ENCODE measurements at regions not wholly inside any gene's neighbourhood (a gene's known extent, or its start where the extent isn't known, plus 50 kb on each side); places are given as distances from the start of the nearest gene placed in this dataset.

- Histone ChIP-seq H3K4me2 (ENCODE audit: low read depth, low read length, poor library complexity, severe bottlenecking) (no peak overlapping the region), H2AFZ (ENCODE audit: low read length) (peak overlapping the region; percentile 43; the same call in 1 of the 2 replicates), H3K9me2 (replicated peaks; ENCODE audit: insufficient read depth, low read length) (no peaks in the 10 kb centered on the region), H4K20me1 (ENCODE audit: insufficient read depth, low read depth, low read length) (no peaks in the 10 kb centered on the region), H3K4me1 (ENCODE audit: low read length) (no peaks in the 10 kb centered on the region; the same call in 1 of the 2 replicates), H3K27ac (ENCODE audit: low read length) (no peak overlapping the region), H3K27me3 (ENCODE audit: low read length) (no peaks in the 10 kb centered on the region), H3K9me3 (ENCODE audit: low read length) (no peaks in the 10 kb centered on the region), H3K4me3 (ENCODE audit: low read length) (no peak overlapping the region), H3K9ac (ENCODE audit: low read length) (no peak overlapping the region), H3K36me3 (ENCODE audit: insufficient read depth, low read length) (no peaks in the 10 kb centered on the region), H3K79me2 (ENCODE audit: low read length) (no peaks in the 10 kb centered on the region)
- no peak for DNase-seq
Measured at GRCh38 chr6:118746145-118746824, 94.9 kb upstream of the CEP85L start.

- no peak overlapping the region for H3K27ac ChIP-seq (ENCODE audit: low read length)
- no peaks in the 10 kb centered on the region for H3K79me2 ChIP-seq (ENCODE audit: low read length)
- H3K9ac ChIP-seq (ENCODE audit: low read length) = no peak overlapping the region
- H3K4me1 ChIP-seq (ENCODE audit: low read length) = no peaks in the 10 kb centered on the region; the same call in 1 of the 2 replicates
- no peaks in the 10 kb centered on the region for H3K9me2 ChIP-seq (replicated peaks; ENCODE audit: insufficient read depth, low read length)
- no peaks in the 10 kb centered on the region for H3K9me3 ChIP-seq (ENCODE audit: low read length)
- no peaks in the 10 kb centered on the region for H4K20me1 ChIP-seq (ENCODE audit: insufficient read depth, low read depth, low read length)
- no peak overlapping the region for H3K4me2 ChIP-seq (ENCODE audit: low read depth, low read length, poor library complexity, severe bottlenecking)
- no peaks in the 10 kb centered on the region for H3K27me3 ChIP-seq (ENCODE audit: low read length)
- no peaks in the 10 kb centered on the region for H3K36me3 ChIP-seq (ENCODE audit: insufficient read depth, low read length)
- no peak for DNase-seq
- no peak overlapping the region for H2AFZ ChIP-seq (ENCODE audit: low read length)
- no peak overlapping the region for H3K4me3 ChIP-seq (ENCODE audit: low read length)
Measured at GRCh38 chr6:118745156-118745555, 93.8 kb upstream of the CEP85L start.

- Histone ChIP-seq H3K9me2 (replicated peaks; ENCODE audit: insufficient read depth, low read length) (no peaks in the 10 kb centered on the region), H3K4me1 (ENCODE audit: low read length) (no peaks in the 10 kb centered on the region; the same call in 1 of the 2 replicates), H3K79me2 (ENCODE audit: low read length) (no peaks in the 10 kb centered on the region), H3K4me3 (ENCODE audit: low read length) (no peak overlapping the region), H3K9ac (ENCODE audit: low read length) (no peak overlapping the region), H2AFZ (ENCODE audit: low read length) (no peak overlapping the region), H3K4me2 (ENCODE audit: low read depth, low read length, poor library complexity, severe bottlenecking) (no peak overlapping the region), H3K36me3 (ENCODE audit: insufficient read depth, low read length) (no peaks in the 10 kb centered on the region), H3K27ac (ENCODE audit: low read length) (no peak overlapping the region), H4K20me1 (ENCODE audit: insufficient read depth, low read depth, low read length) (no peaks in the 10 kb centered on the region), H3K27me3 (ENCODE audit: low read length) (no peaks in the 10 kb centered on the region), H3K9me3 (ENCODE audit: low read length) (no peaks in the 10 kb centered on the region)
- no peak for DNase-seq
Measured at GRCh38 chr6:118744261-118744941, 93.0 kb upstream of the CEP85L start.

- Histone ChIP-seq H3K36me3 (ENCODE audit: insufficient read depth, low read length) (no peaks in the 10 kb centered on the region), H3K9me2 (replicated peaks; ENCODE audit: insufficient read depth, low read length) (no peaks in the 10 kb centered on the region), H3K4me2 (ENCODE audit: low read depth, low read length, poor library complexity, severe bottlenecking) (no peak overlapping the region), H3K4me3 (ENCODE audit: low read length) (no peak overlapping the region), H3K79me2 (ENCODE audit: low read length) (no peaks in the 10 kb centered on the region), H3K27me3 (ENCODE audit: low read length) (no peaks in the 10 kb centered on the region), H2AFZ (ENCODE audit: low read length) (no peak overlapping the region), H4K20me1 (ENCODE audit: insufficient read depth, low read depth, low read length) (no peaks in the 10 kb centered on the region), H3K4me1 (ENCODE audit: low read length) (no peaks in the 10 kb centered on the region; the same call in 1 of the 2 replicates), H3K9me3 (ENCODE audit: low read length) (no peaks in the 10 kb centered on the region), H3K9ac (ENCODE audit: low read length) (no peak overlapping the region), H3K27ac (ENCODE audit: low read length) (no peak overlapping the region)
- no peak for DNase-seq
Measured at GRCh38 chr6:118743746-118744145, 92.4 kb upstream of the CEP85L start.

GRCh38 chr6:118740372-118740771, 89.0 kb upstream of the CEP85L start:
- no peak overlapping the region for H2AFZ ChIP-seq (ENCODE audit: low read length)
- no peak for DNase-seq
- H3K27ac ChIP-seq (ENCODE audit: low read length) = no peak overlapping the region
- no peaks in the 10 kb centered on the region for H3K36me3 ChIP-seq (ENCODE audit: insufficient read depth, low read length)
- no peaks in the 10 kb centered on the region for H4K20me1 ChIP-seq (ENCODE audit: insufficient read depth, low read depth, low read length)
- no peak overlapping the region for H3K9ac ChIP-seq (ENCODE audit: low read length)
- no peaks in the 10 kb centered on the region for H3K9me3 ChIP-seq (ENCODE audit: low read length)
- no peak overlapping the region for H3K4me2 ChIP-seq (ENCODE audit: low read depth, low read length, poor library complexity, severe bottlenecking)
- peaks cover 6% of the 10 kb centered on the region; the same call in 1 of the 2 replicates for H3K4me1 ChIP-seq (ENCODE audit: low read length)
- no peak overlapping the region for H3K4me3 ChIP-seq (ENCODE audit: low read length)
- H3K9me2 ChIP-seq (replicated peaks; ENCODE audit: insufficient read depth, low read length) = no peaks in the 10 kb centered on the region
- no peaks in the 10 kb centered on the region for H3K79me2 ChIP-seq (ENCODE audit: low read length)
- no peaks in the 10 kb centered on the region for H3K27me3 ChIP-seq (ENCODE audit: low read length)

- peaks cover 9% of the 10 kb centered on the region for H3K4me1 ChIP-seq (ENCODE audit: low read length)
- no peak for DNase-seq
- no peak overlapping the region for H3K4me3 ChIP-seq (ENCODE audit: low read length)
- H3K79me2 ChIP-seq (ENCODE audit: low read length) = no peaks in the 10 kb centered on the region
- no peaks in the 10 kb centered on the region for H3K27me3 ChIP-seq (ENCODE audit: low read length)
- no peak overlapping the region for H2AFZ ChIP-seq (ENCODE audit: low read length)
- no peak overlapping the region for H3K9ac ChIP-seq (ENCODE audit: low read length)
- H3K9me2 ChIP-seq (replicated peaks; ENCODE audit: insufficient read depth, low read length) = no peaks in the 10 kb centered on the region
- no peaks in the 10 kb centered on the region for H4K20me1 ChIP-seq (ENCODE audit: insufficient read depth, low read depth, low read length)
- no peak overlapping the region for H3K27ac ChIP-seq (ENCODE audit: low read length)
- H3K36me3 ChIP-seq (ENCODE audit: insufficient read depth, low read length) = no peaks in the 10 kb centered on the region
- no peak overlapping the region for H3K4me2 ChIP-seq (ENCODE audit: low read depth, low read length, poor library complexity, severe bottlenecking)
- H3K9me3 ChIP-seq (ENCODE audit: low read length) = no peaks in the 10 kb centered on the region
Measured at GRCh38 chr6:118739696-118740353, 88.4 kb upstream of the CEP85L start.

- no peaks in the 10 kb centered on the region for H3K27me3 ChIP-seq (ENCODE audit: low read length)
- H3K4me3 ChIP-seq (ENCODE audit: low read length) = no peak overlapping the region
- no peaks in the 10 kb centered on the region for H3K9me2 ChIP-seq (replicated peaks; ENCODE audit: insufficient read depth, low read length)
- no peak overlapping the region for H3K4me2 ChIP-seq (ENCODE audit: low read depth, low read length, poor library complexity, severe bottlenecking)
- no peaks in the 10 kb centered on the region for H3K9me3 ChIP-seq (ENCODE audit: low read length)
- H3K4me1 ChIP-seq (ENCODE audit: low read length) = peaks cover 9% of the 10 kb centered on the region
- H2AFZ ChIP-seq (ENCODE audit: low read length) = no peak overlapping the region
- no peaks in the 10 kb centered on the region for H4K20me1 ChIP-seq (ENCODE audit: insufficient read depth, low read depth, low read length)
- no peak overlapping the region for H3K9ac ChIP-seq (ENCODE audit: low read length)
- no peak for DNase-seq
- H3K27ac ChIP-seq (ENCODE audit: low read length) = no peak overlapping the region
- H3K36me3 ChIP-seq (ENCODE audit: insufficient read depth, low read length) = no peaks in the 10 kb centered on the region
- H3K79me2 ChIP-seq (ENCODE audit: low read length) = no peaks in the 10 kb centered on the region
Measured at GRCh38 chr6:118736440-118736839, 85.0 kb upstream of the CEP85L start.

GRCh38 chr6:118735320-118735719, 83.9 kb upstream of the CEP85L start:
- peak overlapping the region; percentile 8 for H3K4me2 ChIP-seq (ENCODE audit: low read depth, low read length, poor library complexity, severe bottlenecking)
- H3K4me1 ChIP-seq (ENCODE audit: low read length) = peaks cover 9% of the 10 kb centered on the region
- H3K9me2 ChIP-seq (replicated peaks; ENCODE audit: insufficient read depth, low read length) = no peaks in the 10 kb centered on the region
- no peaks in the 10 kb centered on the region for H3K36me3 ChIP-seq (ENCODE audit: insufficient read depth, low read length)
- no peaks in the 10 kb centered on the region for H4K20me1 ChIP-seq (ENCODE audit: insufficient read depth, low read depth, low read length)
- peak; percentile 47 for DNase-seq
- no peak overlapping the region for H3K4me3 ChIP-seq (ENCODE audit: low read length)
- no peaks in the 10 kb centered on the region for H3K9me3 ChIP-seq (ENCODE audit: low read length)
- H2AFZ ChIP-seq (ENCODE audit: low read length) = no peak overlapping the region
- H3K79me2 ChIP-seq (ENCODE audit: low read length) = no peaks in the 10 kb centered on the region
- H3K9ac ChIP-seq (ENCODE audit: low read length) = no peak overlapping the region
- H3K27me3 ChIP-seq (ENCODE audit: low read length) = no peaks in the 10 kb centered on the region
- H3K27ac ChIP-seq (ENCODE audit: low read length) = no peak overlapping the region

Measured in Karpas-422 (cell line).